Osteoblast (primary cell): ENCODE measurements at regions not wholly inside any gene's neighbourhood (a gene's known extent, or its start where the extent isn't known, plus 50 kb on each side); places are given as distances from the start of the nearest gene placed in this dataset.

ENCODE experiments used
- DNase-seq: peaks from one replicate; pipeline ENCODE4 v3.0.0; 2011; ENCODE audit warnings: low spot score, mixed read lengths; ENCODE audit not compliant: insufficient read length; ENCODE audit errors: missing footprints
- H2AFZ ChIP-seq: 2 replicates; pipeline ENCODE4 v1.6.0; 2011; ENCODE audit warnings: mild to moderate bottlenecking, low read length
- H3K27ac ChIP-seq: 2 replicates; pipeline ENCODE4 v1.5.1; 2011; ENCODE audit warnings: mild to moderate bottlenecking, low read depth, low read length, moderate library complexity
- H3K27me3 ChIP-seq: 2 replicates; pipeline ENCODE4 v1.6.0; 2012; ENCODE audit warnings: mild to moderate bottlenecking, control low read depth, inconsistent platforms, low read length, moderate library complexity; ENCODE audit not compliant: insufficient read depth
- H3K36me3 ChIP-seq: 2 replicates; pipeline ENCODE4 v1.5.1; 2011; ENCODE audit warnings: mild to moderate bottlenecking, low read length, control low read depth, moderate library complexity; ENCODE audit not compliant: insufficient read depth
- H3K4me1 ChIP-seq: 2 replicates; pipeline ENCODE4 v1.5.1; 2011; ENCODE audit warnings: mild to moderate bottlenecking, low read length, control low read depth, moderate library complexity; ENCODE audit not compliant: insufficient read depth
- H3K4me2 ChIP-seq: 2 replicates; pipeline ENCODE4 v1.6.0; 2011; ENCODE audit warnings: mild to moderate bottlenecking, low read length; ENCODE audit not compliant: insufficient read depth
- H3K4me3 ChIP-seq: fragments of 200-600 bp; sonication (generic); 3 replicates; pipeline ENCODE4 v1.5.1; 2012; ENCODE audit warnings: mild to moderate bottlenecking, low read length, inconsistent platforms; ENCODE audit not compliant: insufficient read depth
- H3K79me2 ChIP-seq: 2 replicates; pipeline ENCODE4 v1.6.0; 2012; ENCODE audit warnings: mild to moderate bottlenecking, low read length, control low read depth, inconsistent platforms; ENCODE audit not compliant: insufficient read depth
- H3K9me3 ChIP-seq: 2 replicates; pipeline ENCODE4 v1.5.1; 2011; ENCODE audit warnings: low read depth, low read length, control low read depth
- H4K20me1 ChIP-seq: 2 replicates; pipeline ENCODE4 v1.6.0; 2012; ENCODE audit warnings: mild to moderate bottlenecking, low read length, control low read depth; ENCODE audit not compliant: insufficient read depth
- CTCF ChIP-seq: IDR thresholded peaks from 2 replicates; pipeline ENCODE4 v1.5.1; 2011; ENCODE audit warnings: mild to moderate bottlenecking, low read depth, low read length, moderate library complexity; ENCODE audit errors: extremely low read depth

- Histone ChIP-seq H3K4me3 (no peak overlapping the region), H3K9me3 (no peaks in the 10 kb centered on the region), H2AFZ (no peak overlapping the region), H3K27me3 (no peaks in the 10 kb centered on the region), H3K4me1 (peaks cover 12% of the 10 kb centered on the region), H3K79me2 (peaks cover 2% of the 10 kb centered on the region), H3K27ac (no peak overlapping the region), H3K4me2 (no peak overlapping the region), H4K20me1 (no peaks in the 10 kb centered on the region), H3K36me3 (no peaks in the 10 kb centered on the region)
- DNase-seq, result no peak
- TF ChIP-seq CTCF, result no peak
These were observed 286.0 kb downstream of the ZEB2 start for GRCh38 chr2:144233733-144234541.

- H3K27me3 ChIP-seq, result no peaks in the 10 kb centered on the region
- TF ChIP-seq CTCF, result no peak
- no peak overlapping the region for H3K27ac ChIP-seq
- H3K4me3 ChIP-seq, result no peak overlapping the region
- H3K4me1 ChIP-seq, result peaks cover 12% of the 10 kb centered on the region
- H3K36me3 ChIP-seq, result no peaks in the 10 kb centered on the region
- no peaks in the 10 kb centered on the region for H4K20me1 ChIP-seq
- peaks cover 2% of the 10 kb centered on the region for H3K79me2 ChIP-seq
- H2AFZ ChIP-seq, result no peak overlapping the region
- DNase-seq, result no peak
- no peak overlapping the region for H3K4me2 ChIP-seq
- H3K9me3 ChIP-seq, result no peaks in the 10 kb centered on the region
These were observed 286.6 kb downstream of the ZEB2 start for GRCh38 chr2:144233317-144233716.

- Histone ChIP-seq H3K79me2 (no peaks in the 10 kb centered on the region), H3K27me3 (no peaks in the 10 kb centered on the region), H3K4me3 (no peak overlapping the region), H4K20me1 (no peaks in the 10 kb centered on the region), H3K4me1 (peaks cover 12% of the 10 kb centered on the region), H2AFZ (no peak overlapping the region), H3K4me2 (no peak overlapping the region), H3K9me3 (no peaks in the 10 kb centered on the region), H3K36me3 (no peaks in the 10 kb centered on the region), H3K27ac (peak overlapping the region; percentile 40)
- no peak for DNase-seq
- no peak for TF ChIP-seq CTCF
These were observed 289.4 kb downstream of the ZEB2 start for GRCh38 chr2:144230448-144231085.

GRCh38 chr2:144230033-144230432 is 289.9 kb downstream of the ZEB2 start:
- no peak for TF ChIP-seq CTCF
- Histone ChIP-seq H3K36me3 (no peaks in the 10 kb centered on the region), H2AFZ (no peak overlapping the region), H3K79me2 (no peaks in the 10 kb centered on the region), H3K4me2 (peak overlapping the region; percentile 4), H3K9me3 (no peaks in the 10 kb centered on the region), H3K27me3 (no peaks in the 10 kb centered on the region), H3K4me1 (peaks cover 12% of the 10 kb centered on the region), H3K27ac (peak overlapping the region; percentile 40), H4K20me1 (no peaks in the 10 kb centered on the region), H3K4me3 (no peak overlapping the region)
- no peak for DNase-seq
